Pancreas (tissue), 10 donors: ENCODE measurements at regions not wholly inside any gene's neighbourhood (a gene's known extent, or its start where the extent isn't known, plus 50 kb on each side); places are given as distances from the start of the nearest gene placed in this dataset.

Experiments used
- ATAC-seq, 4 donors: fragments of 200-7000 bp; cut with Tn5 transposase; one replicate each; pipeline versions ENCODE4 v1.8.0 to v1.9.1; 2020; ENCODE audit warnings: mild to moderate bottlenecking in 4 of 4, moderate library complexity in 4 of 4
- DNase-seq, 6 donors: peaks; one replicate each; pipeline ENCODE4 v3.0.0-alpha.2; 2020
- FAIRE-seq: peaks from 2 replicates; lab custom pipeline; 2012; peaks lifted over from hg19 to GRCh38; lab: Jason Lieb, UNC
- H3K27ac ChIP-seq, 4 donors: fragments of 200-600 bp; sonication (generic); 1 replicate in 3 of 4; 2 replicates in 1 of 4; pipeline versions ENCODE4 v1.5.0 to v1.8.0; 2020
- H3K27me3 ChIP-seq, 4 donors: fragments of 200-600 bp; one replicate each; pipeline ENCODE4 v1.8.0; 2021
- H3K36me3 ChIP-seq, 3 donors: fragments of 200-600 bp; sonication (generic) in 1 of 3; one replicate each; pipeline versions ENCODE4 v1.5.0 to v1.8.0; 2020 to 2021
- H3K4me1 ChIP-seq, 3 donors: fragments of 200-600 bp; one replicate each; pipeline ENCODE4 v1.8.0; 2021
- H3K4me3 ChIP-seq, 4 donors: fragments of 200-600 bp; sonication (generic) in 2 of 4; one replicate each; pipeline versions ENCODE4 v1.5.0 to v1.8.0; 2020 to 2021
- H3K9me3 ChIP-seq, 4 donors: fragments of 200-600 bp; one replicate each; pipeline ENCODE4 v1.8.0; 2021
- WGBS, 2 donors: extraction: QIAGEN DNeasy Blood & Tissue Kit; methylation state at CpG; one replicate each; pipeline ENCODE4 v1.1.7; 2013; 5-methylcytosine and 5-hydroxymethylcytosine counted together
- intact Hi-C, 3 donors: fragments of 100-400 bp; cut with DNase I; formaldehyde crosslinking; loops; one replicate each; pipeline versions ENCODE4 v1.11.1 to v1.14.2; 2022
- TF ChIP-seq, protein P1 (sequence below), 4 donors: fragments of 200-600 bp; sonication (generic) in 3 of 4; IDR thresholded peaks; one replicate each; pipeline versions ENCODE4 v1.5.0 to v1.8.0; 2021; ENCODE audit warnings: antibody characterized with exemption in 4 of 4
- donor health status: healthy with polysubstance abuse.
- donor health status: DM: no; HTN: no; CAD: no; lungs with moderate emphysema.
- donor health status: DM: no; HTN: no; CAD: no.
- donor health status: control.
- donor health status: control.
- donor health status: Bipolar disorder and iron deficiency.
- donor health status: DM: yes; HTN: yes; CAD: no.
- donor health status: DM: no; HTN: no; CAD: no.
- donor health status: DM: no; HTN: no; CAD: no.
- donor health status: DM: yes; HTN: yes; CAD: no.

DNA sequence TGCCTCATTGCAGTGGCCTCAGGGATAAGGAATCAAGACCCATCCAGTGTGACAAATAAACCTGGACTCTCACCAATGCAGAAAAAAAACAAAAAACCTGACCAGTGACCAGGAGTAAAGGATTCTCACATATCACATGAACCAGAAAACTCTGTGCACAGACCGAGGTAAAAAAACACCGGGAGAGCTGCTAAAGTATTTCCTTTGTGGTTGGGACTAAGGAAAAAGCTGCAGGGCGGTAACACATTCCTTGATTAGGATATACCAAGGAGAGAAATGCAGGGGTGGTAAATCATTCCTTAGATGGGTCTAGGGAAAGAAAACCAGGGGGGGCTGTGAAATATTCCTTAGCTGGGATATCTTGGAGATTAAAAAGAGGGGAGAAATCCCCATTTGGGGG lies 64.8 kb upstream of the ZNF85 start:
- Histone ChIP-seq H3K27me3 (no peaks in the 10 kb centered on the region), H3K27ac (no peak overlapping the region), H3K4me3 (no peak overlapping the region), H3K4me1 (no peaks in the 10 kb centered on the region), H3K9me3 (no peaks in the 10 kb centered on the region), H3K36me3 (no peaks in the 10 kb centered on the region)
- TF ChIP-seq, protein P1, sequence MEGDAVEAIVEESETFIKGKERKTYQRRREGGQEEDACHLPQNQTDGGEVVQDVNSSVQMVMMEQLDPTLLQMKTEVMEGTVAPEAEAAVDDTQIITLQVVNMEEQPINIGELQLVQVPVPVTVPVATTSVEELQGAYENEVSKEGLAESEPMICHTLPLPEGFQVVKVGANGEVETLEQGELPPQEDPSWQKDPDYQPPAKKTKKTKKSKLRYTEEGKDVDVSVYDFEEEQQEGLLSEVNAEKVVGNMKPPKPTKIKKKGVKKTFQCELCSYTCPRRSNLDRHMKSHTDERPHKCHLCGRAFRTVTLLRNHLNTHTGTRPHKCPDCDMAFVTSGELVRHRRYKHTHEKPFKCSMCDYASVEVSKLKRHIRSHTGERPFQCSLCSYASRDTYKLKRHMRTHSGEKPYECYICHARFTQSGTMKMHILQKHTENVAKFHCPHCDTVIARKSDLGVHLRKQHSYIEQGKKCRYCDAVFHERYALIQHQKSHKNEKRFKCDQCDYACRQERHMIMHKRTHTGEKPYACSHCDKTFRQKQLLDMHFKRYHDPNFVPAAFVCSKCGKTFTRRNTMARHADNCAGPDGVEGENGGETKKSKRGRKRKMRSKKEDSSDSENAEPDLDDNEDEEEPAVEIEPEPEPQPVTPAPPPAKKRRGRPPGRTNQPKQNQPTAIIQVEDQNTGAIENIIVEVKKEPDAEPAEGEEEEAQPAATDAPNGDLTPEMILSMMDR (IDR thresholded peaks at IDR 0.05) = no peak
- ATAC-seq (no peak), DNase-seq (no peak), FAIRE-seq (no peak)
- intact Hi-C loops = no loop called here
- 86 to 89% methylated on average over 3 of the region's 3 CpGs for WGBS, 2 donors

GRCh38 chr19:20858861-20859260 lies 64.2 kb upstream of the ZNF85 start:
- no peak for ATAC-seq
- 77 to 91% methylated on average over 3 to 4 of the region's 4 CpGs for WGBS, 2 donors
- no peaks in the 10 kb centered on the region for H3K36me3 ChIP-seq
- no peak overlapping the region for H3K4me3 ChIP-seq
- no peaks in the 10 kb centered on the region for H3K9me3 ChIP-seq
- TF ChIP-seq, protein P1 (IDR thresholded peaks at IDR 0.05) = no peak
- H3K27me3 ChIP-seq = no peaks in the 10 kb centered on the region
- no peaks in the 10 kb centered on the region for H3K4me1 ChIP-seq
- no peak overlapping the region for H3K27ac ChIP-seq
- DNase-seq = no peak
- intact Hi-C loops = no loop called here
- FAIRE-seq = no peak

GRCh38 chr19:20860339-20860738 lies 62.7 kb upstream of the ZNF85 start:
- 92 to 95% methylated on average over 7 of the region's 7 CpGs for WGBS, 2 donors
- H3K9me3 ChIP-seq = no peaks in the 10 kb centered on the region
- TF ChIP-seq, protein P1 (IDR thresholded peaks at IDR 0.05) = no peak
- DNase-seq (no peak), ATAC-seq (no peak), FAIRE-seq (no peak)
- H3K4me3 ChIP-seq = no peak overlapping the region
- no peak overlapping the region for H3K27ac ChIP-seq
- H3K27me3 ChIP-seq = no peaks in the 10 kb centered on the region
- intact Hi-C loops = no loop called here
- H3K4me1 ChIP-seq = no peaks in the 10 kb centered on the region
- H3K36me3 ChIP-seq = no peaks in the 10 kb centered on the region

GRCh38 chr19:20863176-20863575 lies 59.9 kb upstream of the ZNF85 start:
- no peaks in the 10 kb centered on the region for H3K36me3 ChIP-seq
- no peak overlapping the region for H3K4me3 ChIP-seq
- intact Hi-C loops = no loop called here
- DNase-seq = peak in 2 of 6 donors; percentile 17 to 31
- no peak for FAIRE-seq
- H3K4me1 ChIP-seq = no peaks in the 10 kb centered on the region
- 80 to 86% methylated on average over 6 of the region's 6 CpGs for whole genome bisulfite sequencing, 2 donors
- H3K27me3 ChIP-seq = no peaks in the 10 kb centered on the region
- H3K27ac ChIP-seq = no peak overlapping the region
- no peaks in the 10 kb centered on the region for H3K9me3 ChIP-seq
- TF ChIP-seq, protein P1 (IDR thresholded peaks at IDR 0.05) = no peak
- ATAC-seq = no peak
